ENCODE measurements at regions not wholly inside any gene's neighbourhood (a gene's known extent, or its start where the extent isn't known, plus 50 kb on each side); places are given as distances from the start of the nearest gene placed in this dataset.
A peak's percentile ranks its signal among the peaks of the same experiment; 100 is the strongest.

DNA sequence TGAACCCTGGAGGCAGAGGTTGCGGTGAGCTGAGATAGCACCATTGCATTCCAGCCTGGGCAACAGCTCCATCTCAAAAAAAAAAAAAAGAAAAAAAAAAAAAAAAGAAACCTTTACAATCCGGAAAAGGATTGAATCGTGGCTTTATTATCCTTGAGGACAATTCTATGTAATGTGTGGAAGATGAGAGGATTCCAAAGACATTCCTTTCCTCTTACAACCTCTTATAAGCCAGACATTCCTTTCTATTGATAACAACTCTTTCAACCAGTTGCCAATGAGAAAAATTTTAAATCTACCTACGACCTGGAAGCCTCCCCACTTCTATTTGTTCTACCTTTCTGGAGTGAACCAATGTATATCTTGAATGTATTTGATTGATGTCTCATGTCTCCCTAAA is 91.2 kb upstream of the EEF1E1 start:
- no peak for DNase-seq (ENCODE audit: low spot score in 2 of 2)
- Histone ChIP-seq H3K4me3 (no peak overlapping the region), H3K36me3 (replicated peaks) (no peaks in the 10 kb centered on the region), H3K4me1 (no peaks in the 10 kb centered on the region), H3K27me3 (ENCODE audit: low read depth) (no peaks in the 10 kb centered on the region), H3K9me3 (no peaks in the 10 kb centered on the region)
- in situ Hi-C loops (cut with MboI; ENCODE audit: low sequenced_read_pairs) = no loop called here

DNA sequence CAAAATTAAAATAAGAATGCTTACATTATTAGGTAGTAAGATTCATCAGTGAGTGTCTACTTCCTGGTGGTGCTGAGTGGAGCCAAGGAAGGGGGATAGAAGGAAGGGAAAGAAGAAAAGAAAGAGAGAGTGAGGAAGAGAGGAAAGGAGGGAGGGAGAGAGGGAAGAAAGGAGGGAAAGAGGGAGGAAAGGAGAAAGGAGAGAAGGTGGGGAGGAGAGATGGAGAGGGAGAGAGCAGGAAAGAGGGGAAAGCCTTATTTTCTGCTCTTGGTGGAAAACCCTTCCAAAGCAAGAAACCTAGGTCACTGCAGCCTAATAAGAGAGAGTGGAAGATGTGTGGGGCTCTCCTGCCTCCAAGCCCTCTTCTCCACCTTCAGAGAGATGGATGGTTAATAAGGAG is 90.2 kb upstream of the EEF1E1 start:
- in situ Hi-C loops (cut with MboI; ENCODE audit: low sequenced_read_pairs) = no loop called here
- Histone ChIP-seq H3K4me1 (no peaks in the 10 kb centered on the region), H3K9me3 (no peaks in the 10 kb centered on the region), H3K4me3 (no peak overlapping the region), H3K27me3 (ENCODE audit: low read depth) (no peaks in the 10 kb centered on the region), H3K36me3 (replicated peaks) (no peaks in the 10 kb centered on the region)
- DNase-seq (ENCODE audit: low spot score in 2 of 2) = no peak

DNA sequence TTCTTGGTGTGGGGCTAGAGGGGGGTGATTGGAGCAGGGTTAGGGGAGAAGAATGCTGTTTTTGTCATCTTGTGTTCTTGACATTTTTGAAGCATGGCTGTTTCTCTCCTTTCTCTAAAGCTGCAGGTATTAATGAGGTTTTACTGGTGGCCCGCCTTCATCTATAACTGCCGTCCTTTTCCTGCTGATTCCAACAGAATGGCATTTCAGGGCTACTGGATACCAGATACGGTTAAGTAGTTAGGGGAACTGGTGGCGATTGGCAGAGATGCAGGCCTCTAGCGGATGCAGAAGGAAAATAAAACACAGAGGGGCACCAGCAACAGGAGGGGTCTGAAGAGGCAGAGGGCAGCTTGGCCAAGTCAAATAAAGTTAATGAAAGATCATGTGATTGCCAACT is 89.7 kb upstream of the EEF1E1 start:
- H3K9me3 ChIP-seq = no peaks in the 10 kb centered on the region
- no peak overlapping the region for H3K4me3 ChIP-seq
- no peaks in the 10 kb centered on the region for H3K36me3 ChIP-seq (replicated peaks)
- no peaks in the 10 kb centered on the region for H3K4me1 ChIP-seq
- DNase-seq (ENCODE audit: low spot score in 2 of 2) = no peak
- no peaks in the 10 kb centered on the region for H3K27me3 ChIP-seq (ENCODE audit: low read depth)
- in situ Hi-C loops (cut with MboI; ENCODE audit: low sequenced_read_pairs) = no loop called here

DNA sequence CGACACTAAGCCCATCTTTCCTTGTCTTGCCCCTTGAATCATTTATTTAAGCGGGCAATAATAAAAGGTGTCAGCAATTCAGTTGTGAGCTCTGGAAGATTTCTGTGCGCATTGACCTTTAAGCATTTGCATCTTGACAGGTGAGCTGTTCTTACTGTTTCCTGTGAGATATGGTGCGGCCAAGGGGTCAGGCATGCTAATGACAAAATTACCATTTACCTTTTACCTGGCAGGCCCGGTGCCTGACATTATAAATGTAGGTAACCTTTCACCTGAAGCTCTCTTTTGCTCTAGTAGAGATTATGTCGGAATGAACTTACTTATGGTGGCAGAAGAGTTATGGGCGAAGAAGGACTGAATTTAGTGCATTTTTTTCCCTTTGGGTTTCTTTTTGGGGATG is 89.3 kb upstream of the EEF1E1 start:
- in situ Hi-C loops (cut with MboI; ENCODE audit: low sequenced_read_pairs) = no loop called here
- no peak for DNase-seq (ENCODE audit: low spot score in 2 of 2)
- Histone ChIP-seq H3K4me1 (no peaks in the 10 kb centered on the region), H3K4me3 (no peak overlapping the region), H3K27me3 (ENCODE audit: low read depth) (no peaks in the 10 kb centered on the region), H3K9me3 (no peaks in the 10 kb centered on the region), H3K36me3 (replicated peaks) (no peaks in the 10 kb centered on the region)

DNA sequence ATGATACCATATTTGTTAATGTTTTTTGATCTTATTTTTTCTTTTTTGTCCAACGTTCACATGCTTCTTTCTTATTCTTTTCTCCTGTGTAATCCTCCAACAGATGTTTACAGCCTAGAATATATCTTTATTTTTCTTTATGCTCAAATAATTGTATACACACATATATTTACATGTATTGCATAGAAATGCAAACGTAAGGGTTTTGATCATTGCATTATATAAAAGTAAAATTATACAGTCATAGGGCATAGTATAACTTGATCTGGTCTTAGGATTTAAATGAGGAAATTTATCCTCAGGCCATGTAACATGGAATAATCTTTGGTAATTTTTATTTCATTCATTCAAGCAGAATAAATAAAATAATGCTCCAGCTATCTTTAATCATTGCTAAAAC is 84.9 kb upstream of the EEF1E1 start:
- in situ Hi-C loops (cut with MboI; ENCODE audit: low sequenced_read_pairs) = no loop called here
- Histone ChIP-seq H3K4me1 (no peaks in the 10 kb centered on the region), H3K27me3 (ENCODE audit: low read depth) (no peaks in the 10 kb centered on the region)

DNA sequence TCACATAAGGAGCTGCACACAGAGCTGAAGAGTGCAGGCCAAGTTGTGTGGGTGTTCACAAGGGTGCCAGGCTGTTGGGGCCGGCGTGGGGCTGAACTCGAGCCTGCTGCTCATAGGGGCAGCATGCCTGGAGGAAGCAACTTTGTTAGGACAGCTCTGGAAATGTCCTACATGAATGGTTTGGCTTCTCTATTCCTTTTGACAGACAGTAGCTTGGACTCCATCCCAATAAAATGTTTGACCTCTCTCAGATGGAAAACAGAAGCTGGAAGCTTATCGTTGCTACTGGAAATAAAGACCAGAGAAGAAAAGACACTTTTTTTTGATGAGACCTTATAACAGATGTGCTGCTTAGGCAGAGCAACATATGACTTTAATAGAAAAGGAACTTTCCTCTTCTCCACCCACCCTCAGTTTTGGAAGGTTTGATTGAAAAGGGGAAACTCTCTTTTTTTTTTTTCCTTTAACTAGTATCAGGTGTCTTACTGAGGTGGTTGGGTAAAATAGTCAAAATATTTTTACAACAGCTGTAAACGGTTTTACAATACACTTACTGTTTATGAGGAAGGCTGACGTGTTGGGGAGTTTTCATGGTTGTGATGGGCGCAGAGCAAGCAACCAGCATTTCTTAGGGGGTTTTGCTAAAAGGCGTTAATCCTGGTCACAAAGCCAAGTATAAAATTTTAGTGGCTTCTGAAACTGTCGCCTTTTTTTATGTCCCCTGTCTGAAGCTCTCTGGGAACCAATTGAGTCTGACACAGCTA is 80.7 kb upstream of the EEF1E1 start:
- Histone ChIP-seq H3K27me3 (ENCODE audit: low read depth) (no peaks in the 10 kb centered on the region), H3K4me1 (no peaks in the 10 kb centered on the region), H3K4me3 (no peak overlapping the region), H3K36me3 (replicated peaks) (no peaks in the 10 kb centered on the region), H3K9me3 (no peaks in the 10 kb centered on the region)
- DNase-seq (ENCODE audit: low spot score in 2 of 2) = no peak
- in situ Hi-C loops (cut with MboI; ENCODE audit: low sequenced_read_pairs) = no loop called here

More for the DNA sequence above, 84.9 kb upstream of the EEF1E1 start:
- DNase-seq (ENCODE audit: low spot score in 2 of 2) = no peak
- Histone ChIP-seq H3K4me3 (no peak overlapping the region), H3K36me3 (replicated peaks) (no peaks in the 10 kb centered on the region), H3K9me3 (no peaks in the 10 kb centered on the region)

DNA sequence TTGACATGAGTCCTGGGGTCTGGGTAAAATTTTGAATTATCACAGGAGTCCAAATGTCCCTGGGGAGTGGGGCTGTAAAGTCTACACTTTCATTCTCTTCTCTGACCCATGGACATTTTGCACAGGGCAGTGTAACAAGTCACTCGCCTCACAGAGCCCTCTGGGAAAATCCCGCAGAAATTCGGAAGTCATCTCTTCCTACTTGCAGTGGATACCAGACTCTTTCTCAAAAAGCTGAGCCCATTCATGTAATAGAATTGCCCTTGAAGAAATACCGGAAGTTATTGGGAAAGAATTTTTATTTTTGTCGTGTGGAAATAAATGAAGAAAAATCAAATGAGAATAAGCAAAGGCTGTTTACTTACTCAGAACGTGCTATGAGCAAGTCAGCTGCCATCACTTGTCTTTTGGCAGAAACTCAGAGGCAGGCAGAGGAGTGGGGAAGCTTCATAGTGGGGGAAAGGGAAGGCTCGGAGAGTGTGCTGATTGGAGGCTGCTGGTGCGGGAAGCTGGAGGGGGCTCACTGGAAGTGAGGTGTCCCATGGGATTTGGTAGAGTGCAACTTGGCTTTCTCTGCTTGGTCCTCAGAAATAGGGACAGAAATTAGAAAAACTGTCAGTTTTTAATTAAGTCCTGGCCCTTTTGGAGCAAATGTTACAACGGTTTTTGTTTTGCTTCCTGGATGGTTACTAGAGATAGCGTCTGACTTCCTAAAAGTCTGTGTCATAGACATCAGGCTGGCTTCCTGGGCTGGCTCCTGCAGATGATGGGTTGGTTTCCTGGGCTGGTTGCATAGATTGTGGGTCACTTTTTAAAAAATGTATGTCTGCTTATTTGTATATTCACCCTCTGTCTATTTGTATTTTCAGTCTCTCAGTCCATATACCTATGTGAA is 79.8 kb upstream of the EEF1E1 start:
- no peaks in the 10 kb centered on the region for H3K4me1 ChIP-seq
- in situ Hi-C loops (cut with MboI; ENCODE audit: low sequenced_read_pairs) = no loop called here
- H3K9me3 ChIP-seq = no peaks in the 10 kb centered on the region
- no peaks in the 10 kb centered on the region for H3K27me3 ChIP-seq (ENCODE audit: low read depth)
- no peak for DNase-seq (ENCODE audit: low spot score in 2 of 2)
- no peaks in the 10 kb centered on the region for H3K36me3 ChIP-seq (replicated peaks)
- H3K4me3 ChIP-seq = no peak overlapping the region

DNA sequence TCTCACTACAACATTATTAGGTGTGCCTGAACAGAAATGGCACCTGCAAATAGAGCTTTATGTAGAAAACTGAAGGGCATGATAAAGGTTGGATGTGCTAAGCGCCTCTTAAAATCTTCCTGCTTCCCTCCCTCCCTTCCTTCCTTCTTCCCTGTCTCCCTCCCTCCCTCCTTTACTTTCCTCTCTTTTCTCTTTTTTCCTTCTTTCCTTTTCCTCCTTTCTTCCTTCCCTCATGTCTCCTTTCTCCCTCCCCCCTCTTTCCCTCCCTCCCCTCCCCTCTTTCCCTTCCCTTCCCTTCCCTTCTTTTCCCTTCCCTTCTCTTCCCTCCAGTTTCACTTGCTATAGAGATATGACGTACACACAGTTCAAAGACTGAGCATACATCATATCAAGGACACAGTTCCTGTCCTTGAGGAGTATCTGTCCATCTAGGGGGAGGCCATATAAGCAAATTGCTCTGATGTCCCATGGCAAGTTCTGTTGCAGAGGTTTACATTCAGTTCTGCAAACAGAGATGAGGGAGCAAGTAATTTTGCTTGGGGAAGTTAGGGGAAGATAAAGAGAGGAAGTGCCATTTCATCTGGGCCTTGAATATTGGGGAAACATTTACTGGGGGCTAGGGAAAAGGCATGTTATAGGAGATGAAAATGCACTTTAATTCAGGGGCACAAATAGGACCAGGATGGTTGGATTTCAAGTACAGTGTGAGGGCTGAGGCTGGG is 79.0 kb upstream of the EEF1E1 start:
- no peak overlapping the region for H3K4me3 ChIP-seq
- H3K27me3 ChIP-seq (ENCODE audit: low read depth) = no peaks in the 10 kb centered on the region
- no peaks in the 10 kb centered on the region for H3K9me3 ChIP-seq
- no peaks in the 10 kb centered on the region for H3K4me1 ChIP-seq
- in situ Hi-C loops (cut with MboI; ENCODE audit: low sequenced_read_pairs) = no loop called here
- no peak for DNase-seq (ENCODE audit: low spot score in 2 of 2)
- H3K36me3 ChIP-seq (replicated peaks) = no peaks in the 10 kb centered on the region

DNA sequence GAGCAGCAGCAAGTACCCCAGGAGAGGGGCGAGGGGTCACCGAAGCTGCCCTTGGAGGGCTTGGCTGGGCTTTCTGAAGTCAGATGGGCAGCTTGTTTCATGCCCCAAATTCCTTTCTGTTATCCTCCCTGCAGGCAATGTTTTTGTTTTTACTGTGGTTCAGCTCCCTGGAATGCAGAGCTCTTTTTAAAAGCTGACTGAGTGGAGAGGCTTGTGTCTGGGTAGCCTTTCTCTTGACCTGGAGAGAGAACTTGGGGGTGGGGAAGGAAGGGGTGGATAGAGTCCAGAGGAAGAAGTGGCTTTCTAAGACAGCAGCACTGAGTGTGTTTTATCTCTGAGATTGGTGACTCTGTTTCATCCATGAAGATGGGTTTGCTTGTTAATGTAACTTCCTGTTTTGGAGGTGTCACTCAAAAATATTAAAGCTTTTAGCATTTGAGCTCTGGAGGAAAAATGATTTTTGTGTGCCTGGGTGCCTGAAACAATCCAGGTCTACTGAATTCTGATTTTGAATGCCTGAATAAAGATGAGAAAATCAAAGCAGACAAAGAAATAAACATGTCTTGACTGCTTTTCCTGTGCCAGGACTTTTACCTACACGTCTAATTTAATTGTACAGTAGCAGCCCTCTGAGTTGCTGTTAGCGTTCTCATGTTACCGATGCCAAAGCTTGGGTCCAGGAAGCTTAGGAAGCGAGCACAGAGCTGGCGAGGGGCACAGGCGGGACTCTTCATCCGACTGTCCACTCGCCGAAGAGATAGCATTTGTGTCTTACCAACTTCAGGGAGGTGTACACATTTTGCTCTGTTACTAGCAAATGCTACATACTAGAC is 78.2 kb upstream of the EEF1E1 start:
- peak; percentile 19 to 25 for DNase-seq (ENCODE audit: low spot score in 2 of 2)
- H3K9me3 ChIP-seq = no peaks in the 10 kb centered on the region
- H3K4me3 ChIP-seq = no peak overlapping the region
- no peaks in the 10 kb centered on the region for H3K4me1 ChIP-seq
- H3K36me3 ChIP-seq (replicated peaks) = no peaks in the 10 kb centered on the region
- in situ Hi-C loops (cut with MboI; ENCODE audit: low sequenced_read_pairs) = no loop called here
- no peaks in the 10 kb centered on the region for H3K27me3 ChIP-seq (ENCODE audit: low read depth)

DNA sequence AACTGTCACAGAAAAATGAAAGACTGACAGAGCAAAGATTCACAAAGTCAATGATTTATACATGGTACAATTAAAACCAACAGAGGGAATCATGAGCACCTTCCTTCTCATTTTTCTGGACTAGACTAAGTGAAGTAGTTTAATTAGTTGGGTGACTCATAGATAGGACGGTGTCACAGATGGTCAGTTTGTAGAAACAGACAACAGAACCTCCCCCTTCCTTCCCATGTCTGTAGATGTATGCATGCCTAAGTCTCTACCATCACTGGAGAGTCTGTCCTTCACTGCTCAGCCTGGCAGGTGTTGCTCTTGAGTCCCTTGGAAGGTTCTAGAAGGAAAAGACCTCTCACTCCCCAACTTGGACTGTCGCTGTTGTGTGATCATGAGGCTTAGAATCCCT is 75.4 kb upstream of the EEF1E1 start:
- Histone ChIP-seq H3K9me3 (no peaks in the 10 kb centered on the region), H3K4me3 (no peak overlapping the region), H3K27me3 (ENCODE audit: low read depth) (no peaks in the 10 kb centered on the region), H3K36me3 (replicated peaks) (no peaks in the 10 kb centered on the region), H3K4me1 (no peaks in the 10 kb centered on the region)
- in situ Hi-C loops (cut with MboI; ENCODE audit: low sequenced_read_pairs) = no loop called here
- no peak for DNase-seq (ENCODE audit: low spot score in 2 of 2)

DNA sequence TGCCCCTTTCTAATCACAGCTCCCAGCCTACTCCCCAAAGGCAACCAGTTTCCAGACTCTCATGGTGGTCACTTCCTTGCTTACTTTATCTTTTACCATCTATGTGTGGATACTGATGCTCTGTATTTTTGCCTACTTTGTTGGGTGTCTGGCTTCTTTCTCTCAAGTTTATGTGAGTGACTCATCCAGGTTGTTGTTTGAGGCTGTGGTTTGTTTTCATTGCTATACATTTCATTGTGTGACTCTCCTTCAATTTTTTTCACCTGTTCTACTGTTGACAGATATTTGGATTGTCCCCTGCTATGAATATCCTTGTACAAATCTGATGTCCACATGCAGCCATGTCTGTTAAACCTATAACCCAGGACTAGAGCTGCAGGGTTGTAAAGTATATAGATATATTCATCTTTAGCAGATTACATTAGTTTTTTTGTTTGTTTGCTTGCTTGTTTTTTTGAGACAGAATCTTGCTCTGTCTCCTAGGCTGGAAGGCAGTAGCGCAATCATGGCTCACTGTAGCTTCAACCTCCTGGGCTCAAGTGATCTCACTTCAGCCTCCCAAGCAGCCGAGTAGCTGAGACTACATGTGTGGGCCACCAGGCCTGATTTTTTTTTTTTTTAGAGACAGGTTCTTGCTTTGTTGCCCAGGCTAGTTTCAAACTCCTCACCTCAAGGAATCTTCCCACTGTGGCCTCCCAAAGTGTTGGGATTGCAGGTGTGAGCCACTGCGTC is 72.9 kb upstream of the EEF1E1 start:
- no peaks in the 10 kb centered on the region for H3K36me3 ChIP-seq (replicated peaks)
- in situ Hi-C loops (cut with MboI; ENCODE audit: low sequenced_read_pairs) = no loop called here

DNA sequence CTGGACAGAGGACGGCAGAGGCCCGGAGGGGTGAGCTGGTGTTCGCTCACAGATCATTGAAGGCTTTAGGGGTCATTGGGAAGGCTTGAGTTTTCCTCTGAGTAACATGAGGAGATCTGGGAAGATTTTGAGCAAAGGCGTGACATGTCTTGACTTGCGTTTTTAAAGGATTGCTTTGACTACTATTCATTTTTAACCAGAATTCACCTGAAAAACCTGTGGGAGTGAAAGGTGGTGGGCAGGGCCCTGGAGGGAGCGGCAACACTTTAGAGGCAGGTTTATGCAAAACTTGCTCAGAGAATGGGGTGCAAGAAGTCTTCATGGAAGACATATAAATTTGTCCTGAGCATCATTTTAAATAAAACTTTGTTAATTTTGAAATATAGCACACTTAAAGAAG is 72.2 kb upstream of the EEF1E1 start:
- no peaks in the 10 kb centered on the region for H3K9me3 ChIP-seq
- in situ Hi-C loops (cut with MboI; ENCODE audit: low sequenced_read_pairs) = no loop called here
- DNase-seq (ENCODE audit: low spot score in 2 of 2) = no peak
- no peaks in the 10 kb centered on the region for H3K36me3 ChIP-seq (replicated peaks)
- H3K4me3 ChIP-seq = no peak overlapping the region
- H3K4me1 ChIP-seq = no peaks in the 10 kb centered on the region
- H3K27me3 ChIP-seq (ENCODE audit: low read depth) = no peaks in the 10 kb centered on the region

More for the DNA sequence above, 72.9 kb upstream of the EEF1E1 start:
- Histone ChIP-seq H3K4me1 (no peaks in the 10 kb centered on the region), H3K27me3 (ENCODE audit: low read depth) (no peaks in the 10 kb centered on the region), H3K9me3 (no peaks in the 10 kb centered on the region), H3K4me3 (no peak overlapping the region)
- DNase-seq (ENCODE audit: low spot score in 2 of 2) = no peak

DNA sequence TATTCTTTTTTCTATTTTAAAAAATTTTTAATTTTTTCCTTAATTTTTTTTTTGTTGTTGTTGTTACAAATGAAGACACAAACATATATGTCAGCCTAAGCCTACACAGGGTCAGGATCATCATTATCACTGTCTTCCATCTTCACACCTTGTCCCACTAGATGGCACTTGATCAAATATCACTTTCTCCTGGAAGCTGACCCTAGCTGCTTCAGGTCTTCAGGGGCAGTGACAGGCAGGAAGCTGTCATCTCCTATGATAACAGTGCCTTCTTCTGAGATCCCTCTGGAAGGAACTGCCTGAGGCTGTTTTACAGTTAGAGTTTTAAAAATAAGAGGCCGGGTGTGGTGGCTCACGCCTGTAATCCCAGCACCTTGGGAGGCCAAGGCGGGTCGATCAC is 70.2 kb upstream of the EEF1E1 start:
- Histone ChIP-seq H3K36me3 (replicated peaks) (no peaks in the 10 kb centered on the region), H3K27me3 (ENCODE audit: low read depth) (no peaks in the 10 kb centered on the region), H3K9me3 (no peaks in the 10 kb centered on the region), H3K4me1 (no peaks in the 10 kb centered on the region), H3K4me3 (no peak overlapping the region)
- in situ Hi-C loops (cut with MboI; ENCODE audit: low sequenced_read_pairs) = no loop called here
- DNase-seq (ENCODE audit: low spot score in 2 of 2) = no peak

Data from HAP-1 (cell line).